Karpas-422 (cell line): ENCODE measurements at regions not wholly inside any gene's neighbourhood (a gene's known extent, or its start where the extent isn't known, plus 50 kb on each side); places are given as distances from the start of the nearest gene placed in this dataset.

Experiments used
- DNase-seq: peaks from one replicate; pipeline ENCODE4 v3.0.0-alpha.2; 2015
- H2AFZ ChIP-seq: fragments of 200-600 bp; sonication (generic); 2 replicates; pipeline ENCODE4 v1.6.1; 2014; ENCODE audit warnings: antibody characterized with exemption, low read length, mixed read lengths
- H3K27ac ChIP-seq: fragments of 200-600 bp; sonication (generic); 2 replicates; pipeline ENCODE4 v1.5.1; 2014; ENCODE audit warnings: mild to moderate bottlenecking, low read length, moderate library complexity
- H3K27me3 ChIP-seq: fragments of 200-600 bp; sonication (generic); 2 replicates; pipeline ENCODE4 v1.6.1; 2014; ENCODE audit warnings: low read length, mixed read lengths
- H3K36me3 ChIP-seq: fragments of 200-600 bp; sonication (generic); 2 replicates; pipeline ENCODE4 v1.6.1; 2014; ENCODE audit warnings: low read length, mixed read lengths; ENCODE audit not compliant: insufficient read depth
- H3K4me1 ChIP-seq: fragments of 200-600 bp; sonication (generic); 2 replicates; pipeline ENCODE4 v1.6.1; 2014; ENCODE audit warnings: mild to moderate bottlenecking, low read length, mixed read lengths
- H3K4me2 ChIP-seq: fragments of 200-600 bp; sonication (generic); 2 replicates; pipeline ENCODE4 v1.6.1; 2014; ENCODE audit warnings: low read length, low read depth, mild to moderate bottlenecking; ENCODE audit not compliant: poor library complexity, severe bottlenecking
- H3K4me3 ChIP-seq: fragments of 200-600 bp; sonication (generic); 2 replicates; pipeline ENCODE4 v1.5.1; 2014; ENCODE audit warnings: mild to moderate bottlenecking, antibody characterized with exemption, low read length, mixed read lengths
- H3K79me2 ChIP-seq: fragments of 200-600 bp; sonication (generic); 2 replicates; pipeline ENCODE4 v1.6.1; 2014; ENCODE audit warnings: mild to moderate bottlenecking, low read length, mixed read lengths
- H3K9ac ChIP-seq: fragments of 200-600 bp; sonication (generic); 2 replicates; pipeline ENCODE4 v1.6.0; 2014; ENCODE audit warnings: low read length
- H3K9me2 ChIP-seq: fragments of 200-600 bp; sonication (generic), shearing (Covaris generic); replicated peaks from 2 replicates; pipeline ENCODE4 v1.6.0; 2014; ENCODE audit warnings: mild to moderate bottlenecking, low read length, moderate library complexity; ENCODE audit not compliant: insufficient read depth
- H3K9me3 ChIP-seq: fragments of 300-700, 200-600 bp; sonication (generic); 2 replicates; pipeline ENCODE4 v1.6.1; 2014; ENCODE audit warnings: low read length, mixed read lengths
- H4K20me1 ChIP-seq: fragments of 200-600 bp; sonication (generic); 2 replicates; pipeline ENCODE4 v1.6.1; 2014; ENCODE audit warnings: mild to moderate bottlenecking, antibody characterized with exemption, low read length, low read depth; ENCODE audit not compliant: insufficient read depth

- H4K20me1 ChIP-seq = no peaks in the 10 kb centered on the region
- H3K4me2 ChIP-seq = no peak overlapping the region
- H3K27me3 ChIP-seq = no peaks in the 10 kb centered on the region
- H2AFZ ChIP-seq = no peak overlapping the region
- no peak for DNase-seq
- no peaks in the 10 kb centered on the region for H3K36me3 ChIP-seq
- H3K4me1 ChIP-seq = no peaks in the 10 kb centered on the region
- no peak overlapping the region for H3K27ac ChIP-seq
- no peak overlapping the region for H3K4me3 ChIP-seq
- no peak overlapping the region for H3K9ac ChIP-seq
- no peaks in the 10 kb centered on the region for H3K9me3 ChIP-seq
- no peaks in the 10 kb centered on the region for H3K79me2 ChIP-seq
- no peaks in the 10 kb centered on the region for H3K9me2 ChIP-seq
Observed at GRCh38 chr17:36835036-36835435, 102.2 kb upstream of the LHX1 start.

GRCh38 chr17:36837195-36837938 lies 99.9 kb upstream of the LHX1 start:
- Histone ChIP-seq H3K4me1 (no peaks in the 10 kb centered on the region), H2AFZ (no peak overlapping the region), H3K79me2 (no peaks in the 10 kb centered on the region), H3K4me2 (no peak overlapping the region), H3K27ac (no peak overlapping the region), H3K4me3 (no peak overlapping the region), H4K20me1 (no peaks in the 10 kb centered on the region), H3K9me3 (no peaks in the 10 kb centered on the region), H3K9me2 (no peaks in the 10 kb centered on the region), H3K27me3 (no peaks in the 10 kb centered on the region), H3K36me3 (no peaks in the 10 kb centered on the region), H3K9ac (no peak overlapping the region)
- DNase-seq = no peak

- no peak overlapping the region for H3K9ac ChIP-seq
- H4K20me1 ChIP-seq = no peaks in the 10 kb centered on the region
- no peak overlapping the region for H2AFZ ChIP-seq
- no peaks in the 10 kb centered on the region for H3K79me2 ChIP-seq
- no peaks in the 10 kb centered on the region for H3K9me2 ChIP-seq
- no peaks in the 10 kb centered on the region for H3K4me1 ChIP-seq
- H3K9me3 ChIP-seq = no peaks in the 10 kb centered on the region
- H3K4me2 ChIP-seq = no peak overlapping the region
- H3K27ac ChIP-seq = no peak overlapping the region
- DNase-seq = no peak
- no peak overlapping the region for H3K4me3 ChIP-seq
- H3K27me3 ChIP-seq = no peaks in the 10 kb centered on the region
- H3K36me3 ChIP-seq = no peaks in the 10 kb centered on the region
Observed at GRCh38 chr17:36837939-36838272, 99.4 kb upstream of the LHX1 start.

- DNase-seq = no peak
- no peak overlapping the region for H3K9ac ChIP-seq
- H3K27me3 ChIP-seq = no peaks in the 10 kb centered on the region
- no peak overlapping the region for H3K4me3 ChIP-seq
- H3K27ac ChIP-seq = no peak overlapping the region
- H3K9me3 ChIP-seq = no peaks in the 10 kb centered on the region
- H2AFZ ChIP-seq = no peak overlapping the region
- no peaks in the 10 kb centered on the region for H3K9me2 ChIP-seq
- no peaks in the 10 kb centered on the region for H4K20me1 ChIP-seq
- H3K4me1 ChIP-seq = no peaks in the 10 kb centered on the region
- H3K79me2 ChIP-seq = no peaks in the 10 kb centered on the region
- H3K36me3 ChIP-seq = no peaks in the 10 kb centered on the region
- no peak overlapping the region for H3K4me2 ChIP-seq
Observed at GRCh38 chr17:36839256-36839655, 98.0 kb upstream of the LHX1 start.

- Histone ChIP-seq H3K4me3 (no peak overlapping the region), H3K9ac (no peak overlapping the region), H3K79me2 (no peaks in the 10 kb centered on the region), H3K9me2 (no peaks in the 10 kb centered on the region), H3K4me2 (no peak overlapping the region), H3K9me3 (no peaks in the 10 kb centered on the region), H3K4me1 (no peaks in the 10 kb centered on the region), H4K20me1 (no peaks in the 10 kb centered on the region), H3K27me3 (no peaks in the 10 kb centered on the region), H3K36me3 (no peaks in the 10 kb centered on the region), H3K27ac (no peak overlapping the region), H2AFZ (no peak overlapping the region)
- DNase-seq = no peak
Observed at GRCh38 chr17:36840796-36841195, 96.5 kb upstream of the LHX1 start.

GRCh38 chr17:36842231-36842819 lies 95.0 kb upstream of the LHX1 start:
- H4K20me1 ChIP-seq = no peaks in the 10 kb centered on the region
- no peaks in the 10 kb centered on the region for H3K4me1 ChIP-seq
- H3K9ac ChIP-seq = no peak overlapping the region
- H3K36me3 ChIP-seq = no peaks in the 10 kb centered on the region
- H2AFZ ChIP-seq = no peak overlapping the region
- no peak overlapping the region for H3K4me3 ChIP-seq
- H3K9me2 ChIP-seq = no peaks in the 10 kb centered on the region
- H3K4me2 ChIP-seq = no peak overlapping the region
- no peak for DNase-seq
- no peaks in the 10 kb centered on the region for H3K79me2 ChIP-seq
- H3K27ac ChIP-seq = no peak overlapping the region
- H3K27me3 ChIP-seq = no peaks in the 10 kb centered on the region
- H3K9me3 ChIP-seq = no peaks in the 10 kb centered on the region

GRCh38 chr17:36842963-36843558 lies 94.2 kb upstream of the LHX1 start:
- no peak overlapping the region for H3K9ac ChIP-seq
- no peaks in the 10 kb centered on the region for H3K9me3 ChIP-seq
- H3K4me2 ChIP-seq = no peak overlapping the region
- no peaks in the 10 kb centered on the region for H4K20me1 ChIP-seq
- DNase-seq = no peak
- no peak overlapping the region for H3K4me3 ChIP-seq
- no peaks in the 10 kb centered on the region for H3K27me3 ChIP-seq
- H3K9me2 ChIP-seq = no peaks in the 10 kb centered on the region
- no peaks in the 10 kb centered on the region for H3K36me3 ChIP-seq
- no peaks in the 10 kb centered on the region for H3K4me1 ChIP-seq
- no peaks in the 10 kb centered on the region for H3K79me2 ChIP-seq
- H2AFZ ChIP-seq = no peak overlapping the region
- H3K27ac ChIP-seq = no peak overlapping the region

- H2AFZ ChIP-seq = no peak overlapping the region
- no peaks in the 10 kb centered on the region for H4K20me1 ChIP-seq
- no peak overlapping the region for H3K4me2 ChIP-seq
- H3K9ac ChIP-seq = no peak overlapping the region
- H3K9me2 ChIP-seq = no peaks in the 10 kb centered on the region
- no peaks in the 10 kb centered on the region for H3K36me3 ChIP-seq
- H3K4me1 ChIP-seq = no peaks in the 10 kb centered on the region
- no peaks in the 10 kb centered on the region for H3K9me3 ChIP-seq
- H3K4me3 ChIP-seq = no peak overlapping the region
- DNase-seq = no peak
- no peaks in the 10 kb centered on the region for H3K79me2 ChIP-seq
- no peaks in the 10 kb centered on the region for H3K27me3 ChIP-seq
- H3K27ac ChIP-seq = no peak overlapping the region
Observed at GRCh38 chr17:36844013-36844412, 93.3 kb upstream of the LHX1 start.
